ENCODE measurements at regions not wholly inside any gene's neighbourhood (a gene's known extent, or its start where the extent isn't known, plus 50 kb on each side); places are given as distances from the start of the nearest gene placed in this dataset.

GRCh38 chr2:15800495-15801329 is 139.6 kb upstream of the MYCN start:
- TF ChIP-seq, protein P1, sequence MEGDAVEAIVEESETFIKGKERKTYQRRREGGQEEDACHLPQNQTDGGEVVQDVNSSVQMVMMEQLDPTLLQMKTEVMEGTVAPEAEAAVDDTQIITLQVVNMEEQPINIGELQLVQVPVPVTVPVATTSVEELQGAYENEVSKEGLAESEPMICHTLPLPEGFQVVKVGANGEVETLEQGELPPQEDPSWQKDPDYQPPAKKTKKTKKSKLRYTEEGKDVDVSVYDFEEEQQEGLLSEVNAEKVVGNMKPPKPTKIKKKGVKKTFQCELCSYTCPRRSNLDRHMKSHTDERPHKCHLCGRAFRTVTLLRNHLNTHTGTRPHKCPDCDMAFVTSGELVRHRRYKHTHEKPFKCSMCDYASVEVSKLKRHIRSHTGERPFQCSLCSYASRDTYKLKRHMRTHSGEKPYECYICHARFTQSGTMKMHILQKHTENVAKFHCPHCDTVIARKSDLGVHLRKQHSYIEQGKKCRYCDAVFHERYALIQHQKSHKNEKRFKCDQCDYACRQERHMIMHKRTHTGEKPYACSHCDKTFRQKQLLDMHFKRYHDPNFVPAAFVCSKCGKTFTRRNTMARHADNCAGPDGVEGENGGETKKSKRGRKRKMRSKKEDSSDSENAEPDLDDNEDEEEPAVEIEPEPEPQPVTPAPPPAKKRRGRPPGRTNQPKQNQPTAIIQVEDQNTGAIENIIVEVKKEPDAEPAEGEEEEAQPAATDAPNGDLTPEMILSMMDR (IDR thresholded peaks at IDR 0.05) = no peak
- DNase-seq (ENCODE audit: low spot score) (no peak), ATAC-seq (ENCODE audit: low FRiP score) (peak; percentile 50)

DNA sequence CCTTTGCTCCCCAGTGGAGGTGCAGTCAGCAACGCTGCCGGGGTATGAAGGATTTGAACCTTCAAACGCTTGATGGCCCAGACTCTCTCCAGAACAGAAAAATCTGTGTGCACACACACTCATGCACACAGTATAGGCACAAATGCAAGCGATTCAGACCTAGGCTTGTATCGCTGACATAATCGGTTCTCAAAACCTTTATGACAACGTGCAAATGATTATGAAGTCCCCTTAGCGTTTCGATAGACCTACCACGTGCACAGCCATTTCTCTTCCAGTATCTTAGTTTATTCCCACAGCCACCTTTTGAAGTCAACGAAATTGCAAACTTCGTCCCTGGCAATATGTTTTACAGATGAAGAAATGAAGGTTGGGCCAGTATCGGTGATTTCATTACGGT is 138.9 kb upstream of the MYCN start:
- TF ChIP-seq, protein P1 (IDR thresholded peaks at IDR 0.05) = no peak
- no peak for ATAC-seq (ENCODE audit: low FRiP score)
- no peak for DNase-seq (ENCODE audit: low spot score)

- DNase-seq (ENCODE audit: low spot score) = no peak
- no peak for ATAC-seq (ENCODE audit: low FRiP score)
- TF ChIP-seq, protein P1 (IDR thresholded peaks at IDR 0.05) = no peak
These were observed 138.4 kb upstream of the MYCN start for GRCh38 chr2:15801904-15802303.

DNA sequence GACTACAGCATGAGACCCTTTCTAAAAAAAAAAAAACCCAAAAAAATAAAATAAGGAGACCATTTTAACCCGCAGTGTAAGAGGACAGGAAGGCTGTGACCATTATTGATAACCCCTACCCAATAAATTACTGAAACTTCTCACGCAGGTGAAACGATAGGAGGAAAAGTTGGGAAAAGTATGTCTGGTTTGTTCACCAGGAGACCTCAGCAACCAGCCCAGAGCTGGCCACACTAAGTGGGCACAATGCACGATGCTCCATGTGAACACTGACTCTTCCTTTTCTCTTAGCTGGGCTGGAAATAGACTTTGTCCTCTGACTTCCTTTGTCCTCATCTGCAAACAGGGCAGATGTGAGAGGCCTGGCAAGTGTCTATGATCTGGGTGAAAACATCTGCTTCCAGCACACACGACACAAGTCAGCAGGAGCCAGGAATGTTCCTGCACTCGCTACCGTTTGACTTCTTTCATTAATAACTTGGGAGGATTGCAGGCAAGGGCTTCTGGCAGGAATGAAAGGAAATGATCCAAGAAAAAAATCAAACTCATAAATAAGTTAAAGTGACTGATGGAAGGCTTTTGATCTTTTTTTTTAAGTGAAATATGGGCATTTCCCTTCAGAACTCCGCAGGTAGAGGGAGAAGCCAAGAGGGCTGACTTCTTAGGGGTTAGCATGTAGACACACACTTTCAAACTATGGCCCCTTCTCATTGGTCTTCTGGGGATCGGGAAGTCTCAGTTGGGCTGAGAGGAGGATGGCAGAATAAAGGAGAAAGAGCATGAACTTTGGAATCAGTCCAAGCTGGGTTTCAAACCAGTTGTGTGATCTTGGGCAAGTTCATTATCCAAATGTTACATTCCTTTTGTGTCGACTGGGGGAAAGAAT is 137.4 kb upstream of the MYCN start:
- DNase-seq (ENCODE audit: low spot score) (no peak), ATAC-seq (ENCODE audit: low FRiP score) (no peak)
- TF ChIP-seq, protein P1 (IDR thresholded peaks at IDR 0.05) = no peak

DNA sequence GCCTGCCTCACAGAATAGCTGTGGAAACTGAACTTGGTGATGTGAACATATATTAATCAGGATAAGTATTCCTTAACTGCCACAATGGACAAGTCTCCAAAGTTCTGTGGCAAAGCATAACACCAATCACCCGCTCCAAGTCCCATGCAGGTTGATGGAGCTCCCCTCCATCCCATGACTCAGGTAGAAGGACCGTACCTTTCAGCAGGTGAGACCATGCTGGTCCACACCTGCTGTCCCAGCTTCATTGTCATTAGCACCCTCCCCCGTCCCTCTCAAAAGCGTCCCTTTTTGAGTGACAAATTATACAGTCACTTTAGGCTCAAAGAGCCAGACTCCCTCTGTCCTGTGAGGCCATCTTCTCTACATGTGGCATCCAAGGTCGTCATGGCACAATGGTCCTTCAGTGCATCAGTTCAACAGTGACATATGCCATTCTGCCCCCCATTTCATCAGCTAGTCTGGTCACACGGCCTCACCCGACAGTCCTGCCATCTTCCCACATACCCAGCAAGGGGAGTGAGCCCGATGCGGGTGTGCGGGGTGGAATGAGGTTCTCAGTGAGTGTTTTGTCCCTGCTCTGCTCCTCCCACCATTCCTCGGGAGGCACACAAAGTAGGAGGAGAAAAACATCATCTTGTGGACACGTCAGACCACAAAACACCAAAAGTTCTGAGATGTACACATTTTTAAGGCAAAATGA is 136.7 kb upstream of the MYCN start:
- TF ChIP-seq, protein P1 (IDR thresholded peaks at IDR 0.05) = no peak
- DNase-seq (ENCODE audit: low spot score) = no peak
- no peak for ATAC-seq (ENCODE audit: low FRiP score)

- no peak for ATAC-seq (ENCODE audit: low FRiP score)
- TF ChIP-seq, protein P1 (IDR thresholded peaks at IDR 0.05) = no peak
- DNase-seq (ENCODE audit: low spot score) = no peak
These were observed 136.1 kb upstream of the MYCN start for GRCh38 chr2:15804246-15804619.
